ENCODE measurements at regions not wholly inside any gene's neighbourhood (a gene's known extent, or its start where the extent isn't known, plus 50 kb on each side); places are given as distances from the start of the nearest gene placed in this dataset.

- DNase-seq (ENCODE audit: extremely low read depth, low read depth): no peak
- no peak for TF ChIP-seq CTCF (IDR thresholded peaks at IDR 0.05; ENCODE audit: low read depth, low read length, missing control alignments)
- H3K4me3 ChIP-seq (replicated peaks; ENCODE audit: low read depth, low read length): no peak overlapping the region
These were observed 206.4 kb upstream of the CTNND2 start for GRCh38 chr5:12110629-12111028.

GRCh38 chr5:12109075-12109688, 204.9 kb upstream of the CTNND2 start:
- no peak for DNase-seq (ENCODE audit: extremely low read depth, low read depth)
- no peak for TF ChIP-seq CTCF (IDR thresholded peaks at IDR 0.05; ENCODE audit: low read depth, low read length, missing control alignments)
- no peak overlapping the region for H3K4me3 ChIP-seq (replicated peaks; ENCODE audit: low read depth, low read length)

- DNase-seq (ENCODE audit: extremely low read depth, low read depth): no peak
- H3K4me3 ChIP-seq (replicated peaks; ENCODE audit: low read depth, low read length): no peak overlapping the region
- TF ChIP-seq CTCF (IDR thresholded peaks at IDR 0.05; ENCODE audit: low read depth, low read length, missing control alignments): no peak
These were observed 197.9 kb upstream of the CTNND2 start for GRCh38 chr5:12102151-12102550.

- DNase-seq (ENCODE audit: extremely low read depth, low read depth): no peak
- no peak overlapping the region for H3K4me3 ChIP-seq (replicated peaks; ENCODE audit: low read depth, low read length)
- no peak for TF ChIP-seq CTCF (IDR thresholded peaks at IDR 0.05; ENCODE audit: low read depth, low read length, missing control alignments)
These were observed 196.3 kb upstream of the CTNND2 start for GRCh38 chr5:12100542-12100941.

- no peak for TF ChIP-seq CTCF (IDR thresholded peaks at IDR 0.05; ENCODE audit: low read depth, low read length, missing control alignments)
- H3K4me3 ChIP-seq (replicated peaks; ENCODE audit: low read depth, low read length): no peak overlapping the region
- no peak for DNase-seq (ENCODE audit: extremely low read depth, low read depth)
These were observed 195.1 kb upstream of the CTNND2 start for GRCh38 chr5:12099296-12099695.

GRCh38 chr5:12095808-12096281, 191.6 kb upstream of the CTNND2 start:
- no peak for TF ChIP-seq CTCF (IDR thresholded peaks at IDR 0.05; ENCODE audit: low read depth, low read length, missing control alignments)
- DNase-seq (ENCODE audit: extremely low read depth, low read depth): no peak
- H3K4me3 ChIP-seq (replicated peaks; ENCODE audit: low read depth, low read length): no peak overlapping the region

GRCh38 chr5:12093586-12093985, 189.3 kb upstream of the CTNND2 start:
- no peak overlapping the region for H3K4me3 ChIP-seq (replicated peaks; ENCODE audit: low read depth, low read length)
- TF ChIP-seq CTCF (IDR thresholded peaks at IDR 0.05; ENCODE audit: low read depth, low read length, missing control alignments): no peak
- DNase-seq (ENCODE audit: extremely low read depth, low read depth): no peak
